GM12878 (cell line): ENCODE measurements at regions not wholly inside any gene's neighbourhood (a gene's known extent, or its start where the extent isn't known, plus 50 kb on each side); places are given as distances from the start of the nearest gene placed in this dataset.

Experiments
- ATAC-seq: fragments of 200-7000 bp; cut with Tn5 transposase; 3 replicates; pipeline ENCODE4 v1.9.1; 2020; ENCODE audit warnings: mild to moderate bottlenecking, moderate library complexity
- BruUV-seq: library from RNA; stranded (reverse); fragments of 400-500 nt; replicated peaks from 2 replicates; lab custom pipeline; 2021; lab: Mats Ljungman, UMichigan
- CTCF ChIA-PET: fragments of 300-600 bp; sonication (Branson Sonifier 250); formaldehyde crosslinking; extraction: SDS; loops from one replicate; lab custom pipeline; 2021; ENCODE audit warnings: inconsistent platforms; lab: Yijun Ruan, JAX
- POLR2A ChIA-PET: fragments of 350-600 bp; formaldehyde crosslinking; extraction: SDS; loops from one replicate; lab custom pipeline; 2021; ENCODE audit warnings: inconsistent platforms; lab: Charles Lee
- RAD21 ChIA-PET: fragments of 300-600 bp; sonication (Branson Sonifier 250); formaldehyde crosslinking; loops from one replicate; lab custom pipeline; 2023; ENCODE audit warnings: antibody characterized with exemption; ENCODE audit not compliant: unreplicated experiment; lab: Charles Lee
- SMC1A ChIA-PET: fragments of 300-600 bp; sonication (Branson Sonifier 250); formaldehyde crosslinking; loops from one replicate; lab custom pipeline; 2023; ENCODE audit not compliant: unreplicated experiment, uncharacterized antibody; lab: Charles Lee
- DNase-seq: peaks from one replicate; pipeline ENCODE4 v3.0.0-alpha.2; 2011; ENCODE audit warnings: low read depth, low spot score
- FAIRE-seq: peaks from 3 replicates; lab custom pipeline; 2011; peaks lifted over from hg19 to GRCh38; lab: Jason Lieb, UNC
- H2AFZ ChIP-seq: 2 replicates; pipeline ENCODE4 v1.6.0; 2011; ENCODE audit warnings: low read depth, low read length, control low read depth; ENCODE audit not compliant: control insufficient read depth
- H3K27ac ChIP-seq: 2 replicates; pipeline ENCODE4 v1.5.1; 2011; ENCODE audit warnings: control low read depth; ENCODE audit not compliant: control insufficient read depth, insufficient read depth
- H3K27me3 ChIP-seq, 2 experiments: replicated peaks in 1 of 2; 2 replicates each; pipeline versions ENCODE4 v1.6.0 to v1.6.1; 2011; ENCODE audit warnings: low read length in 1 of 2; ENCODE audit not compliant: control insufficient read depth in 2 of 2, insufficient read depth in 2 of 2
- H3K36me3 ChIP-seq, 2 experiments: 2 replicates each; pipeline ENCODE4 v1.5.1; 2011; ENCODE audit warnings: low read length in 1 of 2; ENCODE audit not compliant: control insufficient read depth in 2 of 2, insufficient read depth in 2 of 2
- H3K4me1 ChIP-seq: 2 replicates; pipeline ENCODE4 v1.6.1; 2011; ENCODE audit warnings: mild to moderate bottlenecking, low read length, moderate library complexity, mixed read lengths; ENCODE audit not compliant: control insufficient read depth, insufficient read depth
- H3K4me2 ChIP-seq: 2 replicates; pipeline ENCODE4 v1.6.0; 2011; ENCODE audit warnings: control low read depth; ENCODE audit not compliant: control insufficient read depth, insufficient read depth
- H3K4me3 ChIP-seq: fragments of 200-600 bp; sonication (generic); 2 replicates; pipeline ENCODE4 v1.5.1; 2016
- H3K79me2 ChIP-seq: 2 replicates; pipeline ENCODE4 v1.6.0; 2011; ENCODE audit warnings: low read length; ENCODE audit not compliant: control insufficient read depth, insufficient read depth
- H3K9ac ChIP-seq: 2 replicates; pipeline ENCODE4 v1.8.0; 2011; ENCODE audit warnings: low read length, control low read depth, mixed read lengths; ENCODE audit not compliant: control insufficient read depth, insufficient read depth
- H3K9me3 ChIP-seq: replicated peaks from 3 replicates; pipeline ENCODE4 v1.5.1; 2011; ENCODE audit warnings: mild to moderate bottlenecking, low read length; ENCODE audit not compliant: control insufficient read depth, insufficient read depth
- H4K20me1 ChIP-seq: 2 replicates; pipeline ENCODE4 v1.6.0; 2011; ENCODE audit not compliant: control insufficient read depth, insufficient read depth
- BCL11A ChIP-seq: IDR thresholded peaks from 2 replicates; pipeline ENCODE4 v1.6.1; 2011; ENCODE audit warnings: low read depth, low read length
- CHD1 ChIP-seq: IDR thresholded peaks from 2 replicates; pipeline ENCODE4 v1.6.1; 2012; ENCODE audit warnings: low read depth, low read length, improper control_type of control experiment
- CREM ChIP-seq: IDR thresholded peaks from 2 replicates; pipeline ENCODE4 v1.6.1; 2014; ENCODE audit warnings: antibody characterized with exemption, low read depth
- EGR1 ChIP-seq, 2 experiments: IDR thresholded peaks; 1 replicate in 1 of 2; 2 replicates in 1 of 2; pipeline ENCODE4 v1.6.1; 2011 to 2012; ENCODE audit warnings: low read depth in 2 of 2, low read length in 2 of 2, borderline replicate concordance in 1 of 2, mild to moderate bottlenecking in 1 of 2, moderate library complexity in 1 of 2
- ESRRA ChIP-seq: IDR thresholded peaks from 2 replicates; pipeline ENCODE4 v1.6.1; 2012; ENCODE audit warnings: mild to moderate bottlenecking, low read length, improper control_type of control experiment
- KAT2A ChIP-seq: conservative IDR thresholded peaks from 2 replicates; pipeline ENCODE4 v1.6.1; 2011; ENCODE audit warnings: low read depth, low read length; ENCODE audit not compliant: control insufficient read depth
- POLR2A ChIP-seq: IDR thresholded peaks from 2 replicates; pipeline ENCODE4 v1.6.1; 2011; ENCODE audit warnings: low read depth, mild to moderate bottlenecking, low read length
- RAD21 ChIP-seq: IDR thresholded peaks from 2 replicates; pipeline ENCODE4 v1.6.1; 2011; ENCODE audit warnings: mild to moderate bottlenecking, low read depth, low read length, moderate library complexity; ENCODE audit not compliant: insufficient read depth
- SMARCA5 ChIP-seq: fragments of 450-650 bp; IDR thresholded peaks from 2 replicates; pipeline ENCODE4 v1.6.1; 2017; ENCODE audit warnings: mild to moderate bottlenecking
- STAT1 ChIP-seq: fragments of 450-650 bp; conservative IDR thresholded peaks from 2 replicates; pipeline ENCODE4 v1.6.1; 2014; ENCODE audit warnings: antibody characterized with exemption, mild to moderate bottlenecking
- WGBS: methylation state at CpG from one replicate; pipeline ENCODE4 v1.1.6; 2016; ENCODE audit warnings: low lambda C conversion rate; ENCODE audit not compliant: insufficient replicate concordance, insufficient coverage; ENCODE audit errors: missing lambda C conversion rate; 5-methylcytosine and 5-hydroxymethylcytosine counted together
- in situ Hi-C: fragments of 300-500 bp; cut with MboI; formaldehyde crosslinking; loops from 9 replicates; pipeline ENCODE4 v1.14.3; 2018; ENCODE audit warnings: mixed read lengths
- intact Hi-C: fragments of 100-400 bp; cut with micrococcal nuclease; formaldehyde crosslinking; loops from one replicate; pipeline ENCODE4 v1.14.2; 2022; ENCODE audit not compliant: unreplicated experiment
- TF ChIP-seq, protein P1 (sequence below): fragments of 450-650 bp; conservative IDR thresholded peaks from 2 replicates; pipeline ENCODE4 v1.6.1; 2017; ENCODE audit warnings: mild to moderate bottlenecking, moderate library complexity
- TF ChIP-seq, protein P2 (sequence below): IDR thresholded peaks from 2 replicates; pipeline ENCODE4 v1.6.1; 2012; ENCODE audit warnings: low read depth, low read length, improper control_type of control experiment
- TF ChIP-seq, protein P3 (sequence below): IDR thresholded peaks from 2 replicates; pipeline ENCODE4 v1.6.1; 2011; ENCODE audit warnings: borderline replicate concordance, low read depth, mild to moderate bottlenecking, moderate library complexity, low read length; ENCODE audit not compliant: insufficient read depth, poor library complexity, severe bottlenecking

DNA sequence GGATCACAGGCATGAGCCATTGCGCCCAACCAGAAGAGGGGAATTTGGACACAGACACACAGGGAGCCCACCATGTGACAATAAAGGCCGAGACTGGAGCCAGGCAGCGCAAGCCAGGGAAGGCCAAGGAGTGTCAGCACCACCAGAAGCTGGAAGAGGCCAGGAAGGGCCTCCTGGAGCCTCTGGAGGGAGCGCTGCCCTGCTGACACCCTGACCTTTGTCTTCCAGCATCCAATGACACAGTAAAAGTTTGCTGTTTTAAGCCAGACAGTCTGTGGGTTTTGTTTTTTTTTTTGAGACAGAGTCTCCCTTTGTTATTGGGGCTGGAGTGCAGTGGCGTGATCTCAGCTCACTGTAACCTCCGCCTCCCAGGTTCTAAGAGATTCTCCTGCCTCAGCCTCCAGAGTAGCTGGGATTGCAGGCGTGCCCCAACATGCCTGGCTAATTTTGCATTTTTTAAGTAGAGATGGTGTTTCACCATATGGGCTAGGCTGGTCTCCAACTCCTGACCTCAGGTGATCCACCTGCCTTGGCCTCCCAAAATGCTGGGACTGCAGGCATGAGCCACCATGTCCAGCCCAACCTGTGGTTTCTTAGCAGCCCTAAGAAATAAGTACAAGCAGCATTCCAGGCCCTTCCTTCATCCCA is 215.8 kb downstream of the CTTN start (continued):
- no peak for TF ChIP-seq BCL11A
- TF ChIP-seq RAD21, result no peak
- TF ChIP-seq, protein P1, sequence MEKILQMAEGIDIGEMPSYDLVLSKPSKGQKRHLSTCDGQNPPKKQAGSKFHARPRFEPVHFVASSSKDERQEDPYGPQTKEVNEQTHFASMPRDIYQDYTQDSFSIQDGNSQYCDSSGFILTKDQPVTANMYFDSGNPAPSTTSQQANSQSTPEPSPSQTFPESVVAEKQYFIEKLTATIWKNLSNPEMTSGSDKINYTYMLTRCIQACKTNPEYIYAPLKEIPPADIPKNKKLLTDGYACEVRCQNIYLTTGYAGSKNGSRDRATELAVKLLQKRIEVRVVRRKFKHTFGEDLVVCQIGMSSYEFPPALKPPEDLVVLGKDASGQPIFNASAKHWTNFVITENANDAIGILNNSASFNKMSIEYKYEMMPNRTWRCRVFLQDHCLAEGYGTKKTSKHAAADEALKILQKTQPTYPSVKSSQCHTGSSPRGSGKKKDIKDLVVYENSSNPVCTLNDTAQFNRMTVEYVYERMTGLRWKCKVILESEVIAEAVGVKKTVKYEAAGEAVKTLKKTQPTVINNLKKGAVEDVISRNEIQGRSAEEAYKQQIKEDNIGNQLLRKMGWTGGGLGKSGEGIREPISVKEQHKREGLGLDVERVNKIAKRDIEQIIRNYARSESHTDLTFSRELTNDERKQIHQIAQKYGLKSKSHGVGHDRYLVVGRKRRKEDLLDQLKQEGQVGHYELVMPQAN, result no peak
- TF ChIP-seq SMARCA5, result no peak
- TF ChIP-seq CREM, result no peak
- no peak for TF ChIP-seq EGR1 (IDR thresholded peaks at IDR 0.05; ENCODE audit: borderline replicate concordance in 1 of 2, low read depth in 2 of 2, low read length in 2 of 2)
- TF ChIP-seq, all 136 proteins: peak for 0

DNA sequence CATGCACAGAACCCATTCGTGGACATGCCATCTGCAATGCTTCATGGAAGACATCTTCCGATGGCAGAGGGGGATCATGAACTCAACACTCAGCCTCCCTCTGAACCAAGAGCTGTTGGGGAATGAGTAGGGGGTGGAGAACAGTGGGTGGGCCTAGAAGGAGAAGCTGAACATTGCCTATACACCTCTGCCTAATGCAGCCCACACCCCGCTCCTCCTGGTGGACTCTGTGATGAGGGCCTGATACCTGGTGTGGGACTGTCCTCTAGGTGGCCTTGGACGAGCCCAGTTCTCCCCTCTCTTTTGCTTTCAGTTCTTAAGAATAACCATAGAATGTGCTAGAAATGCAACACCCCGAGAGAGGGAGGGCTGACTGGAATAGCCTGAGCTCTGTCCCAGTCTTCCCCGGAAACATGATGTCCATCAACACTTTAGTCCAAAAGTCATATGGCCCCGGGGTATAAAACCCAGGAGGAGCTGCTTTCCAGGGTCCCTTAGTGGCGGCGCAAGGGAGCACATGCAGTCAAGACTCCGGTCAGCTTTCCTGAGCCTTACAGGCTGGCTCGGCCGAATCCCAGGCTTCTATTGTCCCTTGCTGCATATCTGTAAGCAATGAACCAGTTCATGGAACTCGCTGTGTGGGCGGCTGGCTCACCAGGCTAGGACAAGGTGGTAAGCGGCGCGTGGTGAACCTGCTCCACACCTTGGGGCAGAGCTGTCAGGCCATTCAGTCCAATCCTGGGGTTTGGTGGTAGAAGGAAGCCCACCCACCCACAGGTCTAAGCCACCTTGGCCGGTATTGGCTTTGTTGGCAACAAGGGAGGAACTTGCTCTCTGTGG is 216.9 kb downstream of the CTTN start:
- ChIA-PET SMC1A (no interaction called here), CTCF (no interaction called here), RAD21 (no interaction called here), POLR2A (no interaction called here)
- 51% methylated on average over 18 of the region's 18 CpGs for WGBS
- Histone ChIP-seq H4K20me1 (no peaks in the 10 kb centered on the region), H3K9me3 (no peaks in the 10 kb centered on the region; the same call in 2 of the 3 replicates), H2AFZ (no peak overlapping the region), H3K27ac (no peak overlapping the region), H3K79me2 (no peaks in the 10 kb centered on the region), H3K27me3 (no peaks in the 10 kb centered on the region; a peak in 1 of 4 replicates), H3K4me3 (no peak overlapping the region), H3K4me1 (no peaks in the 10 kb centered on the region), H3K9ac (no peak overlapping the region), H3K36me3 (no peaks in the 10 kb centered on the region), H3K4me2 (no peak overlapping the region)
- in situ Hi-C loops (no loop called here), intact Hi-C loops (no loop called here)
- DNase-seq (no peak), FAIRE-seq (no peak), ATAC-seq (no peak)
- no TSS peak for BruUV-seq
- TF ChIP-seq CHD1 (no peak), POLR2A (no peak), STAT1 (no peak), KAT2A (no peak), ESRRA (no peak)
- TF ChIP-seq, protein P2, sequence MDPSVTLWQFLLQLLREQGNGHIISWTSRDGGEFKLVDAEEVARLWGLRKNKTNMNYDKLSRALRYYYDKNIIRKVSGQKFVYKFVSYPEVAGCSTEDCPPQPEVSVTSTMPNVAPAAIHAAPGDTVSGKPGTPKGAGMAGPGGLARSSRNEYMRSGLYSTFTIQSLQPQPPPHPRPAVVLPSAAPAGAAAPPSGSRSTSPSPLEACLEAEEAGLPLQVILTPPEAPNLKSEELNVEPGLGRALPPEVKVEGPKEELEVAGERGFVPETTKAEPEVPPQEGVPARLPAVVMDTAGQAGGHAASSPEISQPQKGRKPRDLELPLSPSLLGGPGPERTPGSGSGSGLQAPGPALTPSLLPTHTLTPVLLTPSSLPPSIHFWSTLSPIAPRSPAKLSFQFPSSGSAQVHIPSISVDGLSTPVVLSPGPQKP, result no peak
- TF ChIP-seq, protein P3, sequence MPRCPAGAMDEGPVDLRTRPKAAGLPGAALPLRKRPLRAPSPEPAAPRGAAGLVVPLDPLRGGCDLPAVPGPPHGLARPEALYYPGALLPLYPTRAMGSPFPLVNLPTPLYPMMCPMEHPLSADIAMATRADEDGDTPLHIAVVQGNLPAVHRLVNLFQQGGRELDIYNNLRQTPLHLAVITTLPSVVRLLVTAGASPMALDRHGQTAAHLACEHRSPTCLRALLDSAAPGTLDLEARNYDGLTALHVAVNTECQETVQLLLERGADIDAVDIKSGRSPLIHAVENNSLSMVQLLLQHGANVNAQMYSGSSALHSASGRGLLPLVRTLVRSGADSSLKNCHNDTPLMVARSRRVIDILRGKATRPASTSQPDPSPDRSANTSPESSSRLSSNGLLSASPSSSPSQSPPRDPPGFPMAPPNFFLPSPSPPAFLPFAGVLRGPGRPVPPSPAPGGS, result no peak
